GM12878 (cell line): ENCODE measurements at regions not wholly inside any gene's neighbourhood (a gene's known extent, or its start where the extent isn't known, plus 50 kb on each side); places are given as distances from the start of the nearest gene placed in this dataset.

ENCODE experiments used
- ATAC-seq: fragments of 200-7000 bp; cut with Tn5 transposase; 3 replicates; pipeline ENCODE4 v1.9.1; 2020; ENCODE audit warnings: mild to moderate bottlenecking, moderate library complexity
- BruUV-seq: library from RNA; stranded (reverse); fragments of 400-500 nt; replicated peaks from 2 replicates; lab custom pipeline; 2021; lab: Mats Ljungman, UMichigan
- CTCF ChIA-PET: fragments of 300-600 bp; sonication (Branson Sonifier 250); formaldehyde crosslinking; extraction: SDS; loops from one replicate; lab custom pipeline; 2021; ENCODE audit warnings: inconsistent platforms; lab: Yijun Ruan, JAX
- POLR2A ChIA-PET: fragments of 350-600 bp; formaldehyde crosslinking; extraction: SDS; loops from one replicate; lab custom pipeline; 2021; ENCODE audit warnings: inconsistent platforms; lab: Charles Lee
- RAD21 ChIA-PET: fragments of 300-600 bp; sonication (Branson Sonifier 250); formaldehyde crosslinking; loops from one replicate; lab custom pipeline; 2023; ENCODE audit warnings: antibody characterized with exemption; ENCODE audit not compliant: unreplicated experiment; lab: Charles Lee
- SMC1A ChIA-PET: fragments of 300-600 bp; sonication (Branson Sonifier 250); formaldehyde crosslinking; loops from one replicate; lab custom pipeline; 2023; ENCODE audit not compliant: unreplicated experiment, uncharacterized antibody; lab: Charles Lee
- DNase-seq: peaks from one replicate; pipeline ENCODE4 v3.0.0-alpha.2; 2011; ENCODE audit warnings: low read depth, low spot score
- FAIRE-seq: peaks from 3 replicates; lab custom pipeline; 2011; peaks lifted over from hg19 to GRCh38; lab: Jason Lieb, UNC
- H2AFZ ChIP-seq: 2 replicates; pipeline ENCODE4 v1.6.0; 2011; ENCODE audit warnings: low read depth, low read length, control low read depth; ENCODE audit not compliant: control insufficient read depth
- H3K27ac ChIP-seq: 2 replicates; pipeline ENCODE4 v1.5.1; 2011; ENCODE audit warnings: control low read depth; ENCODE audit not compliant: control insufficient read depth, insufficient read depth
- H3K27me3 ChIP-seq, 2 experiments: replicated peaks in 1 of 2; 2 replicates each; pipeline versions ENCODE4 v1.6.0 to v1.6.1; 2011; ENCODE audit warnings: low read length in 1 of 2; ENCODE audit not compliant: control insufficient read depth in 2 of 2, insufficient read depth in 2 of 2
- H3K36me3 ChIP-seq, 2 experiments: 2 replicates each; pipeline ENCODE4 v1.5.1; 2011; ENCODE audit warnings: low read length in 1 of 2; ENCODE audit not compliant: control insufficient read depth in 2 of 2, insufficient read depth in 2 of 2
- H3K4me1 ChIP-seq: 2 replicates; pipeline ENCODE4 v1.6.1; 2011; ENCODE audit warnings: mild to moderate bottlenecking, low read length, moderate library complexity, mixed read lengths; ENCODE audit not compliant: control insufficient read depth, insufficient read depth
- H3K4me2 ChIP-seq: 2 replicates; pipeline ENCODE4 v1.6.0; 2011; ENCODE audit warnings: control low read depth; ENCODE audit not compliant: control insufficient read depth, insufficient read depth
- H3K4me3 ChIP-seq: fragments of 200-600 bp; sonication (generic); 2 replicates; pipeline ENCODE4 v1.5.1; 2016
- H3K79me2 ChIP-seq: 2 replicates; pipeline ENCODE4 v1.6.0; 2011; ENCODE audit warnings: low read length; ENCODE audit not compliant: control insufficient read depth, insufficient read depth
- H3K9ac ChIP-seq: 2 replicates; pipeline ENCODE4 v1.8.0; 2011; ENCODE audit warnings: low read length, control low read depth, mixed read lengths; ENCODE audit not compliant: control insufficient read depth, insufficient read depth
- H3K9me3 ChIP-seq: replicated peaks from 3 replicates; pipeline ENCODE4 v1.5.1; 2011; ENCODE audit warnings: mild to moderate bottlenecking, low read length; ENCODE audit not compliant: control insufficient read depth, insufficient read depth
- H4K20me1 ChIP-seq: 2 replicates; pipeline ENCODE4 v1.6.0; 2011; ENCODE audit not compliant: control insufficient read depth, insufficient read depth
- CBX3 ChIP-seq: fragments of 200-600 bp; sonication (generic); IDR thresholded peaks from 2 replicates; pipeline ENCODE4 v1.6.1; 2016; ENCODE audit warnings: low read depth, borderline replicate concordance
- CREB1 ChIP-seq: IDR thresholded peaks from 2 replicates; pipeline ENCODE4 v1.6.1; 2012; ENCODE audit warnings: low read depth, mild to moderate bottlenecking, inconsistent platforms
- EED ChIP-seq: sonication (generic); IDR thresholded peaks from 2 replicates; pipeline ENCODE4 v1.6.1; 2016; ENCODE audit warnings: antibody characterized with exemption, low read depth
- FOS ChIP-seq: IDR thresholded peaks from 3 replicates; pipeline ENCODE4 v1.6.1; 2011; ENCODE audit warnings: borderline replicate concordance; ENCODE audit not compliant: insufficient read length; ENCODE audit errors: extremely low read depth
- FOXK2 ChIP-seq: fragments of 450-650 bp; IDR thresholded peaks from 2 replicates; pipeline ENCODE4 v1.6.1; 2017; ENCODE audit warnings: mild to moderate bottlenecking, moderate library complexity
- MEF2A ChIP-seq: IDR thresholded peaks from 2 replicates; pipeline ENCODE4 v1.6.1; 2011; ENCODE audit warnings: low read depth, mild to moderate bottlenecking, low read length, moderate library complexity; ENCODE audit not compliant: insufficient read depth
- MTA2 ChIP-seq: fragments of 450-650 bp; IDR thresholded peaks from 2 replicates; pipeline ENCODE4 v1.6.1; 2016; ENCODE audit warnings: low read depth, mild to moderate bottlenecking, moderate library complexity
- POU2F2 ChIP-seq: IDR thresholded peaks from 3 replicates; pipeline ENCODE4 v1.6.1; 2011; ENCODE audit warnings: low read depth, mild to moderate bottlenecking, low read length, borderline replicate concordance
- SMAD1 ChIP-seq: fragments of 450-650 bp; IDR thresholded peaks from 2 replicates; pipeline ENCODE4 v1.6.1; 2018; ENCODE audit warnings: mild to moderate bottlenecking, low read depth; ENCODE audit not compliant: partially characterized antibody
- SUZ12 ChIP-seq: fragments of 200-600 bp; sonication (generic); IDR thresholded peaks from one replicate; pipeline ENCODE4 v1.6.1; 2018; ENCODE audit warnings: antibody characterized with exemption, mild to moderate bottlenecking; ENCODE audit not compliant: unreplicated experiment
- TCF12 ChIP-seq: IDR thresholded peaks from 2 replicates; pipeline ENCODE4 v1.6.1; 2011; ENCODE audit warnings: low read depth, mild to moderate bottlenecking, low read length
- ZNF207 ChIP-seq: fragments of 450-650 bp; IDR thresholded peaks from 2 replicates; pipeline ENCODE4 v1.6.1; 2014; ENCODE audit warnings: antibody characterized with exemption, mild to moderate bottlenecking, borderline replicate concordance
- WGBS: methylation state at CpG from one replicate; pipeline ENCODE4 v1.1.6; 2016; ENCODE audit warnings: low lambda C conversion rate; ENCODE audit not compliant: insufficient replicate concordance, insufficient coverage; ENCODE audit errors: missing lambda C conversion rate; 5-methylcytosine and 5-hydroxymethylcytosine counted together
- in situ Hi-C: fragments of 300-500 bp; cut with MboI; formaldehyde crosslinking; loops from 9 replicates; pipeline ENCODE4 v1.14.3; 2018; ENCODE audit warnings: mixed read lengths
- intact Hi-C: fragments of 100-400 bp; cut with micrococcal nuclease; formaldehyde crosslinking; loops from one replicate; pipeline ENCODE4 v1.14.2; 2022; ENCODE audit not compliant: unreplicated experiment
- TF ChIP-seq, protein P1 (sequence below): IDR thresholded peaks from 2 replicates; pipeline ENCODE4 v1.6.1; 2011; ENCODE audit warnings: borderline replicate concordance, low read depth, mild to moderate bottlenecking, moderate library complexity, mixed read lengths, low read length; ENCODE audit not compliant: insufficient read depth; ENCODE audit errors: extremely low read length
- TF ChIP-seq, protein P2 (sequence below): IDR thresholded peaks from 2 replicates; pipeline ENCODE4 v1.6.1; 2011; ENCODE audit warnings: low read depth, low read length, improper control_type of control experiment, borderline replicate concordance
- TF ChIP-seq, protein P3 (sequence below): IDR thresholded peaks from 2 replicates; pipeline ENCODE4 v1.6.1; 2011; ENCODE audit warnings: mild to moderate bottlenecking, low read depth, low read length, moderate library complexity; ENCODE audit not compliant: insufficient replicate concordance
- TF ChIP-seq, protein P4 (sequence below): fragments of 450-650 bp; IDR thresholded peaks from 2 replicates; pipeline ENCODE4 v1.6.1; 2017; ENCODE audit warnings: mild to moderate bottlenecking, low read depth, inconsistent platforms; ENCODE audit not compliant: poor library complexity, severe bottlenecking
- TF ChIP-seq, protein P5 (sequence below): fragments of 150-350 bp; IDR thresholded peaks from 2 replicates; pipeline ENCODE4 v1.6.1; 2014; ENCODE audit warnings: mild to moderate bottlenecking, low read depth, low read length

DNA sequence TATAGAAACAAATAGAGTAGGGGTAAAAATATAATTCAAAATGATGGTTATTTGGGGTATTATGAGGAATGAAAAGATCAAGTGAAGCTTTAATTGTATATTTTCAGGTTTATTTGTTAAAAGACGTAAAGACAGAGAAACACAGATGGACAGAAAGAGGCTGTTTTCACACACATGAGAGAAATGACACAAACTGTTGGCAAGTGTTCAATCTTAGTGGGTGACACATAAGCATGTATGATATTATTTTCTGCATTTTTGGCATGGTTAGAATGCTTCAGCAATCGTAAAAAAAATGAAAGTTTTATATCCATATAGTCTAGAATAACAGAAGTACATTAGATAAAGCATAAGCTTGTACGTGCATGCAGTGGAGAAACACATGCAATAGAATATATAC, 464.4 kb upstream of the AKR1E2 start (continued):
- TF ChIP-seq FOS (no peak), CBX3 (no peak), MEF2A (no peak), SUZ12 (no peak), TCF12 (no peak), EED (no peak), ZNF207 (no peak), FOXK2 (no peak), POU2F2 (no peak)
- TF ChIP-seq, protein P1, sequence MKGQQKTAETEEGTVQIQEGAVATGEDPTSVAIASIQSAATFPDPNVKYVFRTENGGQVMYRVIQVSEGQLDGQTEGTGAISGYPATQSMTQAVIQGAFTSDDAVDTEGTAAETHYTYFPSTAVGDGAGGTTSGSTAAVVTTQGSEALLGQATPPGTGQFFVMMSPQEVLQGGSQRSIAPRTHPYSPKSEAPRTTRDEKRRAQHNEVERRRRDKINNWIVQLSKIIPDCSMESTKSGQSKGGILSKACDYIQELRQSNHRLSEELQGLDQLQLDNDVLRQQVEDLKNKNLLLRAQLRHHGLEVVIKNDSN = no peak
- TF ChIP-seq, protein P2, sequence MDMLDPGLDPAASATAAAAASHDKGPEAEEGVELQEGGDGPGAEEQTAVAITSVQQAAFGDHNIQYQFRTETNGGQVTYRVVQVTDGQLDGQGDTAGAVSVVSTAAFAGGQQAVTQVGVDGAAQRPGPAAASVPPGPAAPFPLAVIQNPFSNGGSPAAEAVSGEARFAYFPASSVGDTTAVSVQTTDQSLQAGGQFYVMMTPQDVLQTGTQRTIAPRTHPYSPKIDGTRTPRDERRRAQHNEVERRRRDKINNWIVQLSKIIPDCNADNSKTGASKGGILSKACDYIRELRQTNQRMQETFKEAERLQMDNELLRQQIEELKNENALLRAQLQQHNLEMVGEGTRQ = no peak

DNA sequence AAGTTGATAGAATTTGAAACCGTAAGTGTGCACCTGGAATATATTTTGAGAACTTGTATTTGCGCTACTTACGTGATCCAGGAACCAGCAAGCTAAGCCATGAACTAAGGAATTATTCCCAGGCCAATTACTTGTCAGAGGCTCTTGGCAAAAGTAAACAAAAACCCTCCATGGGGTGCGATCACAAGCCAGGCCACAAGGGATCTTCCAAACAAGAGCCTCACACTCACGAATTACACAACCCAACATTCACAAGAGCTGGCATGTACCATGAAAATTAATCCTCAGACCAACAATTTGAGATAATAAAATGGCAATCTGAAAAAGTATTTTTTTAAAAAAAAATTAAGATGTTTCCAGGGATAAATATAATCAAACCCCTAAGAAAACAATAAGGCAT, 467.0 kb upstream of the AKR1E2 start:
- in situ Hi-C loops = no loop called here
- Histone ChIP-seq H3K4me2 (no peak overlapping the region), H3K79me2 (no peaks in the 10 kb centered on the region), H3K27ac (no peak overlapping the region), H3K9me3 (no peaks in the 10 kb centered on the region), H4K20me1 (no peaks in the 10 kb centered on the region), H3K4me1 (no peaks in the 10 kb centered on the region), H3K4me3 (no peak overlapping the region), H3K9ac (no peak overlapping the region), H3K27me3 (no peaks in the 10 kb centered on the region), H2AFZ (no peak overlapping the region), H3K36me3 (no peaks in the 10 kb centered on the region)
- ChIA-PET SMC1A (no interaction called here), RAD21 (no interaction called here), CTCF (no interaction called here), POLR2A (no interaction called here)
- no peak for ATAC-seq
- intact Hi-C loops = no loop called here
- 17% methylated on average over 5 of the region's 5 CpGs for WGBS
- DNase-seq = no peak
- no TSS peak for BruUV-seq
- no peak for FAIRE-seq
- TF ChIP-seq, protein P3, sequence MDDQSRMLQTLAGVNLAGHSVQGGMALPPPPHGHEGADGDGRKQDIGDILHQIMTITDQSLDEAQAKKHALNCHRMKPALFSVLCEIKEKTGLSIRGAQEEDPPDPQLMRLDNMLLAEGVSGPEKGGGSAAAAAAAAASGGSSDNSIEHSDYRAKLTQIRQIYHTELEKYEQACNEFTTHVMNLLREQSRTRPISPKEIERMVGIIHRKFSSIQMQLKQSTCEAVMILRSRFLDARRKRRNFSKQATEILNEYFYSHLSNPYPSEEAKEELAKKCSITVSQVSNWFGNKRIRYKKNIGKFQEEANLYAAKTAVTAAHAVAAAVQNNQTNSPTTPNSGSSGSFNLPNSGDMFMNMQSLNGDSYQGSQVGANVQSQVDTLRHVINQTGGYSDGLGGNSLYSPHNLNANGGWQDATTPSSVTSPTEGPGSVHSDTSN = no peak
- TF ChIP-seq ZNF207 (no peak), CREB1 (no peak), MEF2A (no peak), MTA2 (no peak), SMAD1 (no peak), FOXK2 (no peak)
- TF ChIP-seq, protein P4, sequence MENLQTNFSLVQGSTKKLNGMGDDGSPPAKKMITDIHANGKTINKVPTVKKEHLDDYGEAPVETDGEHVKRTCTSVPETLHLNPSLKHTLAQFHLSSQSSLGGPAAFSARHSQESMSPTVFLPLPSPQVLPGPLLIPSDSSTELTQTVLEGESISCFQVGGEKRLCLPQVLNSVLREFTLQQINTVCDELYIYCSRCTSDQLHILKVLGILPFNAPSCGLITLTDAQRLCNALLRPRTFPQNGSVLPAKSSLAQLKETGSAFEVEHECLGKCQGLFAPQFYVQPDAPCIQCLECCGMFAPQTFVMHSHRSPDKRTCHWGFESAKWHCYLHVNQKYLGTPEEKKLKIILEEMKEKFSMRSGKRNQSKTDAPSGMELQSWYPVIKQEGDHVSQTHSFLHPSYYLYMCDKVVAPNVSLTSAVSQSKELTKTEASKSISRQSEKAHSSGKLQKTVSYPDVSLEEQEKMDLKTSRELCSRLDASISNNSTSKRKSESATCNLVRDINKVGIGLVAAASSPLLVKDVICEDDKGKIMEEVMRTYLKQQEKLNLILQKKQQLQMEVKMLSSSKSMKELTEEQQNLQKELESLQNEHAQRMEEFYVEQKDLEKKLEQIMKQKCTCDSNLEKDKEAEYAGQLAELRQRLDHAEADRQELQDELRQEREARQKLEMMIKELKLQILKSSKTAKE = no peak
- TF ChIP-seq, protein P5, sequence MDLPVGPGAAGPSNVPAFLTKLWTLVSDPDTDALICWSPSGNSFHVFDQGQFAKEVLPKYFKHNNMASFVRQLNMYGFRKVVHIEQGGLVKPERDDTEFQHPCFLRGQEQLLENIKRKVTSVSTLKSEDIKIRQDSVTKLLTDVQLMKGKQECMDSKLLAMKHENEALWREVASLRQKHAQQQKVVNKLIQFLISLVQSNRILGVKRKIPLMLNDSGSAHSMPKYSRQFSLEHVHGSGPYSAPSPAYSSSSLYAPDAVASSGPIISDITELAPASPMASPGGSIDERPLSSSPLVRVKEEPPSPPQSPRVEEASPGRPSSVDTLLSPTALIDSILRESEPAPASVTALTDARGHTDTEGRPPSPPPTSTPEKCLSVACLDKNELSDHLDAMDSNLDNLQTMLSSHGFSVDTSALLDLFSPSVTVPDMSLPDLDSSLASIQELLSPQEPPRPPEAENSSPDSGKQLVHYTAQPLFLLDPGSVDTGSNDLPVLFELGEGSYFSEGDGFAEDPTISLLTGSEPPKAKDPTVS = no peak
